ENCODE measurements at regions not wholly inside any gene's neighbourhood (a gene's known extent, or its start where the extent isn't known, plus 50 kb on each side); places are given as distances from the start of the nearest gene placed in this dataset.

GRCh38 chr16:27719106-27719445 is 169.1 kb downstream of the KATNIP start:
- no peak for DNase-seq (ENCODE audit: low spot score)

GRCh38 chr16:27720731-27721530 is 171.0 kb downstream of the KATNIP start:
- DNase-seq (ENCODE audit: low spot score) = no peak

GRCh38 chr16:27721531-27722181 is 171.7 kb downstream of the KATNIP start:
- peak; percentile 39 for DNase-seq (ENCODE audit: low spot score)

- DNase-seq (ENCODE audit: low spot score) = peak; percentile 43
These were observed 172.3 kb downstream of the KATNIP start for GRCh38 chr16:27722207-27722606.

- DNase-seq (ENCODE audit: low spot score) = no peak
These were observed 173.0 kb downstream of the KATNIP start for GRCh38 chr16:27722892-27723450.

GRCh38 chr16:27723711-27724481 is 174.0 kb downstream of the KATNIP start:
- DNase-seq (ENCODE audit: low spot score) = no peak

GRCh38 chr16:27724482-27725235 is 174.7 kb downstream of the KATNIP start:
- no peak for DNase-seq (ENCODE audit: low spot score)

- no peak for DNase-seq (ENCODE audit: low spot score)
These were observed 175.5 kb downstream of the KATNIP start for GRCh38 chr16:27725236-27726000.

- no peak for DNase-seq (ENCODE audit: low spot score)
These were observed 176.8 kb downstream of the KATNIP start for GRCh38 chr16:27726621-27727261.

GRCh38 chr16:27727941-27728340 is 178.0 kb downstream of the KATNIP start:
- no peak for DNase-seq (ENCODE audit: low spot score)

GRCh38 chr16:27728691-27729090 is 178.7 kb downstream of the KATNIP start:
- DNase-seq (ENCODE audit: low spot score) = no peak

GRCh38 chr16:27729516-27730304 is 179.8 kb downstream of the KATNIP start:
- no peak for DNase-seq (ENCODE audit: low spot score)

GRCh38 chr16:27730661-27731210 is 180.8 kb downstream of the KATNIP start:
- DNase-seq (ENCODE audit: low spot score) = no peak

- no peak for DNase-seq (ENCODE audit: low spot score)
These were observed 185.1 kb downstream of the KATNIP start for GRCh38 chr16:27735031-27735430.

- DNase-seq (ENCODE audit: low spot score) = no peak
These were observed 186.5 kb downstream of the KATNIP start for GRCh38 chr16:27736431-27736830.

GRCh38 chr16:27737513-27737912 is 187.6 kb downstream of the KATNIP start:
- DNase-seq (ENCODE audit: low spot score) = no peak
